NCI-H524 treated with DMSO at 0.1 percent for 48 hours (cell line): ENCODE measurements at regions not wholly inside any gene's neighbourhood (a gene's known extent, or its start where the extent isn't known, plus 50 kb on each side); places are given as distances from the start of the nearest gene placed in this dataset.

Source experiments
- DNase-seq: peaks from one replicate; lab custom pipeline; 2025; lab: John Stamatoyannopoulos, UW

- DNase-seq, result no peak
Measured at GRCh38 chr21:16912075-16912474, 600.8 kb upstream of the CXADR start.

- no peak for DNase-seq
Measured at GRCh38 chr21:16913010-16913409, 599.8 kb upstream of the CXADR start.

GRCh38 chr21:16928439-16928838 lies 584.4 kb upstream of the CXADR start:
- DNase-seq, result no peak

GRCh38 chr21:16932314-16932713 lies 580.5 kb upstream of the CXADR start:
- no peak for DNase-seq

GRCh38 chr21:16942703-16943102 lies 570.1 kb upstream of the CXADR start:
- DNase-seq, result no peak

GRCh38 chr21:16943231-16943630 lies 569.6 kb upstream of the CXADR start:
- no peak for DNase-seq

GRCh38 chr21:16945580-16945979 lies 567.3 kb upstream of the CXADR start:
- DNase-seq, result no peak

GRCh38 chr21:16956824-16957223 lies 556.0 kb upstream of the CXADR start:
- no peak for DNase-seq

GRCh38 chr21:16965424-16965823 lies 547.4 kb upstream of the CXADR start:
- DNase-seq, result no peak

- no peak for DNase-seq
Measured at GRCh38 chr21:16968436-16968835, 544.4 kb upstream of the CXADR start.

- no peak for DNase-seq
Measured at GRCh38 chr21:16969636-16970035, 543.2 kb upstream of the CXADR start.

GRCh38 chr21:16974060-16974459 lies 538.8 kb upstream of the CXADR start:
- DNase-seq, result no peak

- DNase-seq, result no peak
Measured at GRCh38 chr21:16976193-16976592, 536.6 kb upstream of the CXADR start.

GRCh38 chr21:16978309-16978895 lies 534.4 kb upstream of the CXADR start:
- DNase-seq, result no peak

- DNase-seq, result no peak
Measured at GRCh38 chr21:16979574-16979973, 533.3 kb upstream of the CXADR start.

- DNase-seq, result no peak
Measured at GRCh38 chr21:16983420-16983819, 529.4 kb upstream of the CXADR start.

GRCh38 chr21:16992448-16992847 lies 520.4 kb upstream of the CXADR start:
- no peak for DNase-seq

- DNase-seq, result no peak
Measured at GRCh38 chr21:16993416-16994038, 519.3 kb upstream of the CXADR start.

GRCh38 chr21:17002594-17003257 lies 510.1 kb upstream of the CXADR start:
- DNase-seq, result no peak

GRCh38 chr21:17003258-17003615 lies 509.6 kb upstream of the CXADR start:
- no peak for DNase-seq

- DNase-seq, result no peak
Measured at GRCh38 chr21:17003763-17004373, 509.0 kb upstream of the CXADR start.

- DNase-seq, result no peak
Measured at GRCh38 chr21:17032141-17032655, 480.6 kb upstream of the CXADR start.

GRCh38 chr21:17044696-17045095 lies 468.1 kb upstream of the CXADR start:
- no peak for DNase-seq
